PFSK-1 (cell line): ENCODE measurements at regions not wholly inside any gene's neighbourhood (a gene's known extent, or its start where the extent isn't known, plus 50 kb on each side); places are given as distances from the start of the nearest gene placed in this dataset.

ENCODE experiments used
- FOXP2 ChIP-seq: optimal IDR thresholded peaks from 2 replicates; pipeline ENCODE3; 2011; ENCODE audit warnings: borderline replicate concordance, control low read depth, inconsistent platforms; ENCODE audit not compliant: insufficient read depth; ENCODE audit errors: extremely low read length, extremely low read depth
- POLR2AphosphoS5 ChIP-seq: IDR thresholded peaks from 2 replicates; pipeline ENCODE4 v1.6.1; 2012; ENCODE audit warnings: low read depth, mild to moderate bottlenecking, control low read depth, low read length, moderate library complexity
- REST ChIP-seq, 2 experiments: IDR thresholded peaks; 2 replicates each; pipeline versions ENCODE4 v1.6.1 to v1.8.0; 2011 to 2012; ENCODE audit warnings: low read depth in 2 of 2, low read length in 2 of 2, control low read depth in 1 of 2, inconsistent platforms in 1 of 2, mild to moderate bottlenecking in 1 of 2, moderate library complexity in 1 of 2; ENCODE audit not compliant: insufficient read depth in 1 of 2
- SIN3A ChIP-seq: IDR thresholded peaks from 2 replicates; pipeline ENCODE4 v1.6.1; 2012; ENCODE audit warnings: mild to moderate bottlenecking, low read length, moderate library complexity, borderline replicate concordance; ENCODE audit not compliant: insufficient read depth
- TAF1 ChIP-seq: IDR thresholded peaks from 2 replicates; pipeline ENCODE4 v1.6.1; 2012; ENCODE audit warnings: low read length, control low read depth, borderline replicate concordance; ENCODE audit not compliant: insufficient read depth

DNA sequence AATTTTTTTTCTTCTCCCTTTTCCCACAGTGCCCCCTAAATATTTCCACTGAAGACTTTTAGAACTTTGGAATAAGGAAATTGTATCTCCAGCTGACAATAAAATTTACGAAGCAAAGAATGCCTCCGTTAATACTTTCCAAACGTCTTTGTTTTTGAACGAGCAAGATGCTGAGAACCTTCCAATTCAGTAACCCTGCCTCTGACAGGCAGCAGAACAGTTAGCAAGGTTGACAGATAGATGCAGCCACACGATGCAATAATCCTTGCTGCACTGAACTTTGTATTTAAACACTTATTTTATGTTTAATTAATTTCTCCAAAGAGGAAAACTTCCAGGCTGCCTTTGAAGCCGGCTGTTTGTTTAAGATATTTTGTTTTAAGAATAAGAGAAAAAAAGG, 71.8 kb upstream of the TSHZ3 start:
- no peak for TF ChIP-seq POLR2AphosphoS5
- TF ChIP-seq SIN3A = no peak

- TF ChIP-seq REST (IDR thresholded peaks at IDR 0.05; ENCODE audit: insufficient read depth in 1 of 2, low read depth in 2 of 2, low read length in 2 of 2) (no peak), TAF1 (no peak), SIN3A (no peak), FOXP2 (no peak), POLR2AphosphoS5 (no peak)
These were observed 72.6 kb upstream of the TSHZ3 start for GRCh38 chr19:31421856-31422255.

DNA sequence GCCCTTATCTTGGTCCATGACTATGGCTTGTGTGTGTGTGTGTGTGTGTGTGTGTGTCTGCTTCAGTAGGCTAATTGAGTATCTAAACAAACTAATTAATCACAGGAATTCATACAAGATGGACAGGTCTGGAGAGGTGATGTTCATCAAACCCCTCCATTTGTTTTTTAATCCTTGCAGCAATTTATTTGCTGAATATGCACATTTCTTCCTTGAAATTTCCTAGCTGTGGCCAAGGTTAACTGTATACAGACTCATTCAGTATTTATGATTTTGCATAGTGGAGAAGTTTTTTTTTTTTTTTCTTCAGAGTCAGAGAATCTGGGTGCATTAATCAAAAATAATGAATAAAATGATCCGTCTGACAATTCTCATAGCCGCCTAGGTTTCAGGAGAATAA, 74.7 kb upstream of the TSHZ3 start:
- TF ChIP-seq SIN3A = no peak
- no peak for TF ChIP-seq FOXP2
- TF ChIP-seq REST (IDR thresholded peaks at IDR 0.05; ENCODE audit: insufficient read depth in 1 of 2, low read depth in 2 of 2, low read length in 2 of 2) = no peak
- no peak for TF ChIP-seq POLR2AphosphoS5
- no peak for TF ChIP-seq TAF1

GRCh38 chr19:31424861-31425620, 75.8 kb upstream of the TSHZ3 start:
- no peak for TF ChIP-seq POLR2AphosphoS5
- TF ChIP-seq FOXP2 = no peak
- TF ChIP-seq SIN3A = no peak
- TF ChIP-seq REST (IDR thresholded peaks at IDR 0.05; ENCODE audit: insufficient read depth in 1 of 2, low read depth in 2 of 2, low read length in 2 of 2) = no peak
- TF ChIP-seq TAF1 = no peak

DNA sequence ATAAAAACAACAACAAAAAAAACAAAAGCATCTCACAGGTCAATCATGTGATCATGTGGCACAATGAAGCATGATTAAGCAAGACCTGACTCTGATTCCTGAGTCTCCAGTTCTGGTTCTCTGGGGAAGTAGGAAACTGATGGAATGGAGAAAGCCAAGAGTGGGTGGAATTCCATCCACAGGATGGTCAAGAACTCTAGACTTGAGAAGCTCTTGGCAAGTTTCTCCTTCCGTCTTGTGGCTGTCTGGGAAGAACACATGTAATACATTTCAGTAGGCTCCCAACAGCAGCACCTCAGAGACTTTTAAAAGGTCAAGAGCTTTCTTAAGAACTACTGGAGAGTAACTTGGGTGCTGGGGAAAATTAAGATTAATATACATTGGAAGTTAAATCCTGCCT, 78.6 kb upstream of the TSHZ3 start:
- TF ChIP-seq FOXP2 (no peak), TAF1 (no peak), REST (IDR thresholded peaks at IDR 0.05; ENCODE audit: insufficient read depth in 1 of 2, low read depth in 2 of 2, low read length in 2 of 2) (no peak), SIN3A (no peak)
